HG03280 (cell line): ENCODE measurements at regions not wholly inside any gene's neighbourhood (a gene's known extent, or its start where the extent isn't known, plus 50 kb on each side); places are given as distances from the start of the nearest gene placed in this dataset.

ENCODE experiments used
- ATAC-seq: cut with Tn5 transposase; IDR thresholded peaks from one replicate; pipeline ENCODE4 v1.9.1; 2021; ENCODE audit warnings: mild to moderate bottlenecking, moderate library complexity; ENCODE audit not compliant: unreplicated experiment

- ATAC-seq, result no peak
These were observed 97.6 kb downstream of the TM2D1 start for GRCh38 chr1:61627365-61627764.

GRCh38 chr1:61626816-61627215 lies 98.1 kb downstream of the TM2D1 start:
- ATAC-seq, result no peak

- ATAC-seq, result no peak
These were observed 101.1 kb downstream of the TM2D1 start for GRCh38 chr1:61623852-61624251.

- no peak for ATAC-seq
These were observed 104.4 kb downstream of the TM2D1 start for GRCh38 chr1:61620536-61620935.

- ATAC-seq, result no peak
These were observed 106.2 kb downstream of the TM2D1 start for GRCh38 chr1:61618755-61619154.

- ATAC-seq, result no peak
These were observed 106.7 kb downstream of the TM2D1 start for GRCh38 chr1:61618193-61618592.

GRCh38 chr1:61616830-61617229 lies 108.1 kb downstream of the TM2D1 start:
- no peak for ATAC-seq

GRCh38 chr1:61612602-61613001 lies 112.3 kb downstream of the TM2D1 start:
- no peak for ATAC-seq

GRCh38 chr1:61609040-61609439 lies 115.9 kb downstream of the TM2D1 start:
- no peak for ATAC-seq

GRCh38 chr1:61607448-61607847 lies 117.5 kb downstream of the TM2D1 start:
- no peak for ATAC-seq

- ATAC-seq, result no peak
These were observed 118.3 kb downstream of the TM2D1 start for GRCh38 chr1:61606448-61607312.

- no peak for ATAC-seq
These were observed 119.2 kb downstream of the TM2D1 start for GRCh38 chr1:61605607-61606321.

GRCh38 chr1:61604684-61605083 lies 120.3 kb downstream of the TM2D1 start:
- no peak for ATAC-seq

- no peak for ATAC-seq
These were observed 120.7 kb downstream of the TM2D1 start for GRCh38 chr1:61604261-61604660.

- ATAC-seq, result no peak
These were observed 122.3 kb downstream of the TM2D1 start for GRCh38 chr1:61602663-61603062.

- ATAC-seq, result no peak
These were observed 127.3 kb downstream of the TM2D1 start for GRCh38 chr1:61597601-61598000.

- no peak for ATAC-seq
These were observed 131.6 kb downstream of the TM2D1 start for GRCh38 chr1:61593331-61593730.

- ATAC-seq, result no peak
These were observed 133.6 kb downstream of the TM2D1 start for GRCh38 chr1:61591351-61591750.

GRCh38 chr1:61588736-61589672 lies 135.9 kb downstream of the TM2D1 start:
- peak; percentile 82 for ATAC-seq

- no peak for ATAC-seq
These were observed 139.2 kb downstream of the TM2D1 start for GRCh38 chr1:61585714-61586113.

GRCh38 chr1:61583703-61584102 lies 141.2 kb downstream of the TM2D1 start:
- ATAC-seq, result no peak
